ENCODE measurements at regions not wholly inside any gene's neighbourhood (a gene's known extent, or its start where the extent isn't known, plus 50 kb on each side); places are given as distances from the start of the nearest gene placed in this dataset.

- DNase-seq = no peak
These were observed 146.8 kb downstream of the MN1 start for GRCh38 chr22:27654546-27655445.

- DNase-seq = no peak
These were observed 145.9 kb downstream of the MN1 start for GRCh38 chr22:27655582-27656185.

GRCh38 chr22:27656970-27657369 lies 144.6 kb downstream of the MN1 start:
- no peak for DNase-seq

- DNase-seq = no peak
These were observed 141.2 kb downstream of the MN1 start for GRCh38 chr22:27660306-27660705.

- no peak for DNase-seq
These were observed 138.9 kb downstream of the MN1 start for GRCh38 chr22:27662359-27663301.

- DNase-seq = no peak
These were observed 137.7 kb downstream of the MN1 start for GRCh38 chr22:27663812-27664211.

- no peak for DNase-seq
These were observed 135.1 kb downstream of the MN1 start for GRCh38 chr22:27666272-27666997.

GRCh38 chr22:27667121-27667843 lies 134.3 kb downstream of the MN1 start:
- DNase-seq = no peak

- no peak for DNase-seq
These were observed 132.4 kb downstream of the MN1 start for GRCh38 chr22:27668828-27669797.

- no peak for DNase-seq
These were observed 131.6 kb downstream of the MN1 start for GRCh38 chr22:27669798-27670599.

- no peak for DNase-seq
These were observed 130.7 kb downstream of the MN1 start for GRCh38 chr22:27670701-27671412.

GRCh38 chr22:27671413-27671935 lies 130.1 kb downstream of the MN1 start:
- DNase-seq = no peak

- no peak for DNase-seq
These were observed 128.7 kb downstream of the MN1 start for GRCh38 chr22:27672721-27673418.

- DNase-seq = no peak
These were observed 127.7 kb downstream of the MN1 start for GRCh38 chr22:27673839-27674238.

- no peak for DNase-seq
These were observed 127.2 kb downstream of the MN1 start for GRCh38 chr22:27674261-27674923.

- DNase-seq = no peak
These were observed 124.9 kb downstream of the MN1 start for GRCh38 chr22:27676545-27677213.

All from T-helper 2 cell (primary cell).